C1 segment of cervical spinal cord (tissue), 14 donors: ENCODE measurements at regions not wholly inside any gene's neighbourhood (a gene's known extent, or its start where the extent isn't known, plus 50 kb on each side); places are given as distances from the start of the nearest gene placed in this dataset.

ENCODE experiments used
- DNase-seq, 14 donors: peaks; one replicate each; lab custom pipeline; 2025; lab: John Stamatoyannopoulos, UW

DNA sequence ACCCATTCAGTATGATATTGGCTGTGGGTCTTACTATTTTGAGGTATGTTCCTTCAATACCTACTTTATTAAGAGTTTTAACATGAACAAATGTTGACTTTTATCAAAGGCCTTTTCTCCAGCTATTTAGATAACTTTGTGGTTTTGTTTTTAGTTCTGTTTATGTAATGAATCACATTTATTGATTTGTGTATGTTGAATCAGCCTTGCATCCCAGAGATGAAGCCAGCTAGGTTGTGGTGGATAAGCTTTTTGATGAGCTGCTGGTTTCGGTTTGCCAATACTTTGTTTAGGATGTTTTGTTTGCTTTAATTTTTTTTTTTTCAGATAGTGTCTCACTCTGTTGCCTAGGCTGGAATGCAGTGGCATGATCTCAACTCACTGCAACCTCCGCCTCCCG, 609.0 kb upstream of the COX7C start:
- no peak for DNase-seq

DNA sequence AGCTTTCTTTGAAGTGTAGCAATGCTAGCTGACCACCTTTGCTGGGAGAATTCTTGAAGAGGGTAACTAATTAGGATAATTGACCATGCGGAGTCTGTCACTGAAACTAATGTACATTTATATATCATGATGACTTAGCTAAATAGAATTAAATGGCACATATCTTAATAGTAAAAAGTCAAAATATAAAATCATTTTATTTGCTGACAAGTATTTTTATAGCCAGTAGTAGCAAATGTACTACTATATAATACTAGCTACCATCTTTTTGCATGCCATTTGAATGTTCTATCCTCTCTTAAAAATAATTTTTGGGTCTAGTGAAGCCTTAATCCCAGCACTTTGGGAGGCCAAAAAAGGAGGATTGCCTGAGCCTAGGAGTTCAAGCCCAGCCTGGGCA, 605.8 kb upstream of the COX7C start:
- DNase-seq, result no peak

DNA sequence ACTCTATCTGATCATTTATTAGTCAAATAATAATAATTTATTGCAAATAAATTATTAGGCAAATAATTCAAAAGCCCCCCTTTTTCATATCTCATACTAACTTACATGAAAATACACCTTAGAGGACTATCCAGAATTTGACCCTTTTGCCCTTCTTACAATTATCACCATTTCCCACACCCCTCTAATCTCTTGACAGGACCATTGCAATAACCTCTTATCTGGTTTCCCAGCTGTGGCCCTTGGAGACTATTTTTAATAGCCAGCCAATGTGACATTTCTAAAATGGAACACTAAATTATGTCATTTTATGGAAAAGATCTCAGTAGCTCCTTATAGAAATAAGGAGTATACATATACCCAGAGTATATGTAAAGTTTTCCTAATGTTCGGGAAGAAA, 588.4 kb upstream of the COX7C start:
- DNase-seq, result no peak

DNA sequence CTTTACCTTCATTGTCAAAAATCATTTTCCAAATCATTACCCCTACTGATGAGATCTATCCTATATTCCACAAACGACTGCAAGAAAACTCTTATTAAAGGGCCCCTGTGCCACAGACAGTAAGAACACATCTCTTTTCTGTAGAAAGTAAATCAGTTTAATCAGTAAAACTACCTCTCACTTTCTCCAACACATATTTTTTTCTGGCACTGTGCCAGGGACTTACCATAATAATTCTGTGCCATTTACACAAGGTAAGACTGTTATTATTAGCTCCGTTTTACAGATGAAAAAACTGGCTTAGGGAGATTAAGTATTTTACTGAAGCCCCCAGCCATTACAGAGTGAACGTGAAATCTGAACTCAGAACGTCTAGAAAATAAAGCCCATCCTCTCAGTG, 587.0 kb upstream of the COX7C start:
- DNase-seq, result no peak

DNA sequence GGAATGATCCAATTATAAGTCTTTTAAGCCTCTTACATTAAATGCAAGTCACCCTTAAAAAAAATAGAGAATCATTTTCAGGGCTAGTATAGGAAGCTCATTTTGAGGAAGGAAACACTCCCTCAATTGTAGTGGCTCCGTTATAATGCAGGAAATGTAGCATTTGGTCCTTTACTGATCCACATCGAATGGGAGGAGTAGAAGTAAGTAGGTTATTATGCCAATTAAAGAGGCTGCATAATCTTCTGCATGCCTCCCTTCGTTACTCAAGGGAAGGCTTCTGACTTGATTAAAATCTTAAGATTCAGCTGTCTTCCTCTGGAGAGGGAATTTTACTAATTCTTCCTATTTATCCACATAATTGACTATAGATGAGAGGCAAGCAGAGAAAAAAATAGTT, 579.2 kb upstream of the COX7C start:
- no peak for DNase-seq

DNA sequence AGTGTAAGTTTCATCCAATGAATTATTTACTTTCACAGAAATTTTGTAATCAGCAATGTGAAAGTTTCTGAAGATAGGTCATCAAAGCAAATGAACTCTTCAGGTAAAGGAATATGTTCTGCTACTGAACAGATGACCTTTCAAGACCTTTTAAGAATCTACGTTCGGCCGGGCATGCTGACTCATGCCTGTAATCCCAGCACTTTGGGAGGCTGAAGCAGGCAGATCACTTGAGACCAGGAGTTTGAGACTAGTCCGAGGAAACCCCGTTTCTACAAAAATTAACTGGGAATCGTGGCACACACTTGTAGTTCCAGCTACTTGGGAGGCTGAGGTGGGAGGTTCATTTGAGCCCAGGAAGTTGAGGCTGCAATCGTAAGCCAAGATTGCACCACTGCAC, 578.4 kb upstream of the COX7C start:
- no peak for DNase-seq

DNA sequence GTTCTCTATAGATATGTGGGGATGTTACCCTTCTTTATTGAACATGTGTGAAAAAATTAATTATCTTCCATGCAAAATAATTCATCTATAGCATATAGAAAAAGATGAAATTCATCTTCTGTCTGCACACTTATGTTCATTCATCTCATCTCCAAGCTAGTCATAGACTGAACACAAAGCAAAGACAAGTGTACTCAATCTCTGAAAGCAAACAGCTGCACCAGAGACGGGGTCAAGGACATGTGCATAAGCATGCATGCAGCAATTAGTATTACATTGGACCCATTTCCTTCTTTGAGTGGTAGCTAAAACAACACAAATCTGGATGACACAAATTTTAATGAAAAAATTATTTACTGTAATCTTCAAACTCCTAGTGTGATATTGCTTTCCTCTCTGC, 547.0 kb upstream of the COX7C start:
- DNase-seq, result no peak

DNA sequence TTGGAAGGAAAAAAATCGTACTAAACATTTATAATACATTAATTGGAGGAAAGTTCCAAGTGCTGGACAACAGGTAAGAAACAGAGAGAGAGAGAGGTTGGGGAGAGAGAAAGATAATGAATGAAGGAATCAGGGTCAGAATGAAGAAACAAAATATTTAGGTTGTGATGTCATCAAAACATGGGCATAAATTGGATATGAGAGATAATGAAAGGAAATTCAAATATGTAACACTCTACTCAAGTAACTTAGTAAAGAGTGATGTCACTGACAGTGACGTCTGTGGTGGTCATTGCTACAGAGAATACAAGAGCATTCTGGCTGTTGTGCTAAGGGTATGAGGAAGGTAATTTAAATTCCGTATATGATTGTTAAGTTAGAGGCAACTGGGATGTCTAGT, 543.4 kb upstream of the COX7C start:
- DNase-seq, result no peak

DNA sequence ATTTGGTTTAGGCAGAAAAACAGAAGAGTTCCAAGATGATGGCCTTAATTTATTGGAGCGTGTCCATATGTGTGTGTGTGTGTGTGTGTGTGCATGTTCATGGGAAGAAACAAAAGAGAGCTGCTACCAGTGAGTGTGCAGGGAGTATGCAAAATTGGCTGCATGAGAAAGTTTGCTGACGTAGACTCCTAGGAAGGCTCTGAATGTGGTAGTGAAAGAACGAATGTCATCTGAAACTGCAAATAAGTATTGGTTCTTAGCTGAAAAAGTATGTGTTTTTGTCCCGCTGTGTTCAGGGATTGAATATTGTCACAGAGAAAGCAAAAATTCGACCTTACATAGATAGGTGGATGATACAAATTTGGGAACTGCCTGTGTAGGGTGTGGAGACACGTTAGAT, 542.6 kb upstream of the COX7C start:
- DNase-seq, result no peak

DNA sequence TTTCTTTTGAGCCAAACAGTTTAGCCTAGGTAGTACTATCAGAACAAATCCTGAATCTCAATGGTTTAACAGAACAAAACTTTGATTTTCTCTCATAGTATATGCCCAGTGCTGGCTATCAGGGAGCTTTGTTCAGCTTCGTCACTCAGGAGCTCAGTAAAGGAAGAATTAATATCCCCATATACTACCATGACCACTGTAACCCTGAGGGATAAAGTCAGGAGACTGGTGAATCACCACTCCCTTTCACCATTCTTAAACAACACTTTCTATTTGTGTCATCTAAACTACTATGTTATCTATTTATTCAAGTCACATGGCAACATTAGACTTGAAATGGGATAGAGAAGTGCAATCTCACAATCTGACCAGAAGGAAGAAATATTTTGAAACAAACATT, 522.6 kb upstream of the COX7C start:
- no peak for DNase-seq

DNA sequence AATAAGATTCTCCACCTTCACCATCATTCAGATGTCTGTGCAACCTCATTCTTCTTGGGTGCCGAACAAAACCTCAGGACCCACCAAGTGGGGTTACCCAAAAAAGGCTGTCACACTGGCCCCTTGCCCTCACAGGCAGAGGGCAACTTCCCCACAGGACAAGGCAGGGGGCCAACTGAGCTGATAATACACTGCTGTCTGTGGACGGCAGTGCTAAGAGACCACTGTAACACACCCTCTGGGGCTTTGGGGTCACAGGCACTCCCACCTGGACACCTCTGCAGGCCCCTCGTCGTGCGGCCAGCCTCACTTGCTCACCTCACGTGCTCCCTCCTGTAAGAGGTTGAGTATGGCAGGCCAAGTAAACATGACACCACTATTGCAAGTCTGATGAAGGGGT, 515.8 kb upstream of the COX7C start:
- no peak for DNase-seq

DNA sequence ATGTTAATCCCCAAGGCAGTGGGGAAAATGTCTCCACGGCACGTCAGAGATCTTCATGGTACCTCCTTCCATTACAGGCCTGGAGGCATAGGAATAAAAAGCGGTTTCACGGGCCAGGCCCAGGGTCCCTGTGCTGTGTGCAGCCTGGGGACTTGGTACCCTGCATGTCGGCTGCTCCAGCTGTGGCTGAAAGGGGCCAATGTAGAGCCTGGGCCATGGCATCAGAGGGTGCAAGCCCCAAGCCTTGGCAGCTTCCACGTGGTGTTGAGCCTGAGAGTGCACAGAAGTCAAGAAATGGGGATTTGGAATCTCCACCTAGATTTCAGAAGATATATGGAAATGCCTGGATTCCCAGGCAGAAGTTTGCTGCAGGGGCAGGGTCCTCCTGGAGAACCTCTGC, 508.9 kb upstream of the COX7C start:
- DNase-seq, result no peak

DNA sequence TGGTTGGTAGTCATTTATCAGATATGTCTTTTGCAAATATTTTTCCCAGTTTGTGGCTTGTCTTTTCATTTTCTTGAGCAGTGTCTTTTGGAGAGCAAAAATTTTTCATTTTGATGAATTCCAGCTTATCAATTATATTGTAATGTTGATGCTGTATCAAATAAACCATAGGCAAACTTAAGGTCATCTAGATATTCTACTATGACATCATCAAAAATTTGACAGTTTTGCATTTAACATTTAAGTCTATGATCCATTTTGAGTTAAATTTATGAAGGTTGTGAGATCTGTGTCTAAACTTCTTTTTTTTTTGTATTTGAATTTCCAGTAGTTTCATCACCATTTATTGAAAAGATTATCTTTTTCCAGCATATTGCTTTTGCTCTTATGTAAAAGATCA, 505.5 kb upstream of the COX7C start:
- no peak for DNase-seq

DNA sequence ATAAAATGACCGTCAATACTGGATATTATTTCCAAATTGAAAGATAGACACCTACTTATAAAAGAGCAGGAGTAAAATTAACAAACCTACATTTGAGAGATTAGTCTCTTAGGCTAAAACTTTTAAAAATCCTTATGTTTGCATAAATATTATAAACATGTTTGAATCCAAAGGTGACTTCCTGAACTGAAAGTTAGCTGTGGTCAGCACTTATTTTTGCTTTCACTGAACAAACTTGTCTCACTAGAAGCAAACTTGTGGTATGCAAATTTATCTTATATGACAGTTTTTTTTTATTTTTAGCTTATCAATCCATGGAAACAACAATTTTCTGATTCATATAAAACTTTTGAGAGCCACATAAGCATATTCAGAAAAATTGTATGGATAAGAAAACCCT, 502.6 kb upstream of the COX7C start:
- no peak for DNase-seq

DNA sequence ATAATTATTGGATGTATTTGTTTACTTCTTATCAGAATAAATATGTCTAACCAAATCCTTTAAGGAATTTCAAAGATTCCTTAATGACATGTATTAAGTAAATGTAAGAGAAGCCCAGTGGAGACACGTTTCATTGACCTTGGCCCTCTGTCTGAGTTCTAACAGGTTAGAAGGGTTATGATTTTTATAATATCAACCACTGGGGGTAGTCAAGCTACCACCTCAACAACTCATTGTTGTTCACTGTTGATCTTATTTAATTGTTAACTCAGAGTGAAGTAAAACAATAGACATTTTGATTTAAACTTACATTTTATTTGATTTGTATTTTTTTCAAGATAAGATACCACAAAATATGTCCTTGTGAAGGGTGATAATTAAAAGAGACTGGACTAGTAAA, 499.2 kb upstream of the COX7C start:
- no peak for DNase-seq

DNA sequence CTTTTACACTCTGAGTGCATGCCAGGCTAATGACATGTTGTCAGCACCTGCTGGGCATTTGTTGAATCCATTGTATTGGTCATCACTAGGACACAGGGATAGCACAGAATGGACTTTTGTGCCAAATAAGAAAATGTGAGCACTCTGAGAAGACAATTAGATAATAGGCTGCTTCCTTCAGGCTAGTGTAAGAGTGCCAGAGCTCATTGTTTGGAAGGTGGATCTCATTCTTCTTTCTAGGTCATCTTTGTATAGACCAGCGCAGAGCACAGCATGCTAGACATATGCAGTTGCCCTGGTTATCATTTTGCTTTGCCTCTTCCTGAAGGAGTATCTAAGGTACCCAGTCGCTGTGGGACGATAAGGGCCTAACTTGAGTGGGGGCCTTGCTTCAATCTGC, 493.4 kb upstream of the COX7C start:
- DNase-seq, result no peak

DNA sequence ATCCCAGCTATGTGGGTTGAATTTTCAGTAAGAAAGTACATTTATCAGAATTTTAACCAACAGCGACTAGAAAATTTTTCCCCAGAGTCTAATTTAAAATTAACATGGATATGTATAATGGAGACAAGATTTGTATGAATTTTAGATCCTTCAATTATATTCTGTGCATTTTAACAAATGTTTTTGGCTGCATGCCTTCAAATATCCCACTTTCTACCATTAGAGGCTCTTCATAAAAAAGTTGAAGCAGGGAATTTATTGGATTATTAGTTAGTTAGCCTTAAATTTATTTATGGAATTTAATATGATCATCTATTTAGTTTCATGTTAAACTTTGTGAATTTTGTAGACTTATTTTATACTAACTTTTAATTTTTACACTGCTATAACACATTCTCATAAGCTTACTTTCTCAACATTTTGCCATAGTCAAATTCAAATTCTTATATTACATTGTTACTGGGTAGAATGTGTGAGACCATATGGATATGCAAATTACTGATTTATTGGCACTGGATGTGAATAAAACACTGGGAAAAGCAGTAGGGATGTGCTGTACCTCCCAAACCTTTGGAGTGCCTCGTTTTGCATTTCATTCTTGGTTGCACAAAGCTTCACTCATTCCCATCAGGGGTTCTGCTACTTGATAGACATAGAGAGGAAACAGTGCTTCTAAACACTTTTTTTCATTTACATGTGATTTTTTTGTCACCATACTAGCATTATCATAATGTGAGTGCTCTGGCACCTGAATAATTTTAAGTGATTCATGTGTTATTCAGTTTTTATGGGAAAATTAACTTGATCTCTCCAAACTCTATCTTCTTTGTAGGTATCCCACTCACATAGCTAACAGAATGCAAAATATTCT, 491.8 kb upstream of the COX7C start:
- no peak for DNase-seq

DNA sequence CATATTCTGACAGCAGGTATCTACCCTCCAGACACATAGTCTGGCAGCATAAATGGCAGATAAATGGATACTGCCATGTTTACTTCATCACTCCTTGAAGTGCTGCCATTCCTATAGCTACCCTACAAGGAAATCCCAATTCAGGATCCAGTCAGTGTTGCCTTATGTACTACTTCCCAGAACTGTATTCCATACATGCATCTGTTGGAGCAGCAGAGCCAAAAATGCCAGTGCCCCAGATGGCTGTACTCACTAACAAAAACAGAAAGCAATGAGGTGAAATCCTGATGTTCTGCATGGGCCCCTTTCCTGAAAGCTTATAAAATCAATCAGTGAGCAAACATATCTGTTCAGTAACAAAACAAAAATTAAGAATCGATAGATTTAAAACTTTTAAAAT, 490.0 kb upstream of the COX7C start:
- DNase-seq, result no peak

DNA sequence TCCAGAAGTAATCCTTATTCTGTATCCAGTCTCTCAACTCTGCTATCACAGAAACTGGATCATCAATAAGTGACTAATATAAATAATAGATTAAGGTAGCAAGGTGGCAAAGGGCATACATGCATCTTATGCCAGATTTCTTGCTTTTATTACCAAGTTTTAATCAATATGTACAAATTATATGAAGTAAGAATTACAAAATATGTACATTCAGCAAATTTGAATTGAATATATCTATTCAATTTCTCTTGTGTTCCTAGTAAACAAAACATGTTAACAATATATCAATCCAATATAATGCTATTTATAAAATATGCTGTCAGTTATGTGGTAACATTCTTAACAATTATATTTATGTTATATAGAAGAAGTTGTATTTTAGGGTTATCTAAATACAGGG, 488.7 kb upstream of the COX7C start:
- DNase-seq, result no peak

DNA sequence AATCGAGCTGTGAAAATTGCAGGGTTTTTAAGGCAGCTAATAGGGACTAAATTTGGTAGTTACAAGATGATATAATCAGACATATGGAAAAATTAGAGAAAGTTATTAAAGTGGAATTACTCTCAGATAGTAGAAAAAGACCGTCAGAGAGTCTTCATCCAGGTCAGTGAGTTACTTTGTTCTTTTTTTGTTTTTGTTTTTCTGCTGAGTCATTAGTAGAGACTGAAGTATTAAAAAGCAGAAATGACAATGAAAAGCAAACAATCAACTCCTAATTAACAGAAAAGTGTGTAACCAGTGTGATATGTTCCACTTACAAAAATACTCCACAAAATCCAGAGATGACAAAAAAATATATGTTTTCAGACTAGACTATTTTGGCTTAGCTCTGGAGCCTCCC, 480.4 kb upstream of the COX7C start:
- DNase-seq, result no peak

DNA sequence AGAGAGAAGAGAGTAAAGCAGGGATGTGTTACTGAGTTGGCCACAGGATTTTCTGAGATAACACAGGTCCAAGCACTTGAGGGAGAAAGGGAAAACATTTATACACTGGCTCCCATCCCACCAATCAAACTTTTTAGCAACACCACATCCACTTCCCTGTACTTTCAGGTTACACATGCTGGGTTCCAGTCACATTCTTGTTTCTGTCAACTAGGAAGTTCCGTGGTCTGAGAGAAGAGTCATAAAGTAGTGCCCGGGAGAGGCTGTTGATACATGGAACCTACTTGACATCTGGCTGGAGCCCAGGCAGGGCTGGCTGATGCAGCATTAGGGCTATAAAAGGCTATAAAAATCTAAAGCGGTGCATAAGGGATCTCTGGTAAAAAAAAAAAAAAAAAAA, 473.9 kb upstream of the COX7C start:
- no peak for DNase-seq

DNA sequence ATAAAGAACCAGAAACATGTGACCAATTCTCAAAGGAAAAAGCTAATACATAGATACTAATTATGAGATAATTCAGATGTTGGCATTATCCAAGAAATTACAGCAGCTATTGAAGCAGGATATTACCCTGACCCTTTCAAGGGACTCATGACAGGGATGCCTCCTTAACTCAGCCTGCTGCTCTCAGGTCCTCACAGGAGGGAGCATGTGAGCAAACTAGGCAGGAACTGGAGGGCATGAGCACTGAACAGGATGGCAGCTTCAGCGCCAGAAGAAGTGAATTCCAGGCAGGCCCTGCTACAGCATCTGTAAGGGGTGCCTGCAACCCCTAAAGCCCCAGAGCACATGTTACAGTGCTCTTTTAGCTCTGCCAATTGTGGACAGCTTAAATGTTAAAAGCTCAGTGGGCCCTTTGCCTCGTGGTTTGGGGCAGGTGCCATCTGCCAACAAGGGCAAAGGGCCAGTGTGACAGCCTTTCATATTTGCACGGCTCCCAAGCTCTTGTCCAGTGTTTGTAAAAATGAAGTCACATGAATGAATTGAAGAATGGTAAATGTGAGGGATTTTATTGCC, 464.7 kb upstream of the COX7C start:
- peak in 1 of 14 donors; percentile 55 for DNase-seq

DNA sequence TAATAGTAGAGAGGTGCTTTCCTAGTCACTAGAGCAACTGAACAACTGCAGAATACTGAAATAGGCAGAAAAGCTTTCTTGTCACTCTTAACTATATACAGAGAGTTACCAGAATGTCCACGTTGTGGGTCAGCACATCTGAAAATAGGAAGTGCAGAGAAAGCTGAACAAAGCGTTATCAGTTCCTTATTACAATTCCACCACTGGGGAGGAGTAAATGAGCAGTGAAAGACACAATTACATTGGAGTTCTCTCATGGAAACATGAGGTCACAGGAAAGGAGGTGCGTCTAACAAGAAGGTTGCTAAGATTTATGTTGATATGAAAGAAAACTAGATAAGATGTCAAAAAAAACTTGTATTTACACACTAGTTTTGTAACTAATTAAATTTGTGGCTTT, 461.9 kb upstream of the COX7C start:
- no peak for DNase-seq

DNA sequence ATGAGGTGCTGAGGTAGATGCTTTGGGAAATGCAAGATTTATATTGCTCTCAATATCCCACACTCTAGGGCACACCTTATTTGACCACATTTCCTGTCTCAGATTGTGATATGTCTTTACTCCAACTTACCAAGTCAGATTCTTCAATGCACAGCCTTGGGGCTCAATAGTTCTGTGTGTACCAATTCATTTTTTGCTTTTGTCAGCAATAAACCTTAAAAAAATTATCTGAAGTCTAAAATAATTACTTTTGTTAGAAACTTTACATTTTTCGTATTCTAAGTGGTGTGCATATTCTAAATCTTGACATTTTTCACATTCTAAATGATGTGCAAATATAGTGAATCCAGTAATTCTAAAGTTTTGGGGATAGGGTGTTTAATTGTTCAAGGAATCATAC, 447.5 kb upstream of the COX7C start:
- no peak for DNase-seq
